ENCODE measurements at regions not wholly inside any gene's neighbourhood (a gene's known extent, or its start where the extent isn't known, plus 50 kb on each side); places are given as distances from the start of the nearest gene placed in this dataset.

DNA sequence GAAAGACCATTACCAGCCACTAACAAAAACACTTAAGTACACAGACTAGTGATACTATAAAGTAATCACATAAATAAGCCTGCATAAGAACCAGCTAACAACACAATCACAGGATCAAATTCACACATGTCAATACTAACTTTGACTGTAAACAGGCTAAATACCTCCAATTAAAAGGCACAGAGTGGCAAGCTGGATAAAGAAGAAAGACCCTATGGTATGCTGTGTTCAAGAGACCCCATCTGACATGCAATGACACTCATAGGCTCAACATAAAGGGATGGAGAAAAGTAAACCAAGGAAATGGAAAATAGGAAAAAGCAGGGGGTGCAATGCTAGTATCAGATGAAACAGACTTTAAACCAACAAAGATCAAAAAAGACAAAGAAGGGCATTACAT is 631.8 kb upstream of the NOX3 start:
- TF ChIP-seq POLR2A (IDR thresholded peaks at IDR 0.05; ENCODE audit: low read length) (no peak), GATA1 (IDR thresholded peaks at IDR 0.05; ENCODE audit: low read depth, low read length) (no peak)
